Lower leg skin (tissue), 4 donors: ENCODE measurements at regions not wholly inside any gene's neighbourhood (a gene's known extent, or its start where the extent isn't known, plus 50 kb on each side); places are given as distances from the start of the nearest gene placed in this dataset.

Experiments used
- DNase-seq, 2 donors: peaks; one replicate each; pipeline ENCODE4 v3.0.0-alpha.2; 2019; ENCODE audit warnings: low spot score in 2 of 2
- H3K4me3 ChIP-seq: fragments of 200-600 bp; sonication (generic); 2 replicates; pipeline ENCODE4 v1.5.1; 2017; ENCODE audit warnings: mild to moderate bottlenecking, low read depth; ENCODE audit not compliant: poor library complexity, severe bottlenecking
- CTCF ChIP-seq, 3 donors: fragments of 450-650 bp; IDR thresholded peaks; one replicate each; pipeline ENCODE4 v1.5.1; 2016; ENCODE audit warnings: antibody characterized with exemption in 3 of 3, mild to moderate bottlenecking in 3 of 3, moderate library complexity in 2 of 3
- POLR2A ChIP-seq, 2 donors: fragments of 450-650 bp; IDR thresholded peaks; one replicate each; pipeline ENCODE4 v1.6.1; 2016 to 2017; ENCODE audit warnings: antibody characterized with exemption in 2 of 2, mild to moderate bottlenecking in 1 of 2, moderate library complexity in 1 of 2
- WGBS, 2 donors: methylation state at CpG; one replicate each; pipeline ENCODE4 v1.1.5; 2018; 5-methylcytosine and 5-hydroxymethylcytosine counted together
- intact Hi-C: fragments of 100-400 bp; cut with DNase I; formaldehyde crosslinking; loops from one replicate; pipeline ENCODE4 v1.15.0; 2023; ENCODE audit warnings: low total_unique reads

GRCh38 chr2:160791884-160792283 is 298.3 kb upstream of the RBMS1 start:
- no peak overlapping the region for H3K4me3 ChIP-seq
- TF ChIP-seq POLR2A (IDR thresholded peaks at IDR 0.05) (no peak), CTCF (IDR thresholded peaks at IDR 0.05) (no peak)
- intact Hi-C loops = no loop called here
- 79 to 82% methylated on average over 3 of the region's 3 CpGs for WGBS, 2 donors
- DNase-seq = no peak

- intact Hi-C loops = no loop called here
- no peak for TF ChIP-seq POLR2A (IDR thresholded peaks at IDR 0.05)
- no peak overlapping the region for H3K4me3 ChIP-seq
- 71 to 77% methylated on average over 4 of the region's 4 CpGs for WGBS, 2 donors
- DNase-seq = no peak
Measured at GRCh38 chr2:160792837-160793236, 299.2 kb upstream of the RBMS1 start.

- 93% methylated on average over 3 of the region's 3 CpGs for WGBS, 2 donors
- H3K4me3 ChIP-seq = no peak overlapping the region
- DNase-seq = no peak
- no peak for TF ChIP-seq CTCF (IDR thresholded peaks at IDR 0.05)
- intact Hi-C loops = no loop called here
Measured at GRCh38 chr2:160794926-160795325, 301.3 kb upstream of the RBMS1 start.

GRCh38 chr2:160803881-160804280 is 310.3 kb upstream of the RBMS1 start:
- intact Hi-C loops = no loop called here
- no peak overlapping the region for H3K4me3 ChIP-seq
- TF ChIP-seq CTCF (IDR thresholded peaks at IDR 0.05) = no peak
- no peak for TF ChIP-seq POLR2A (IDR thresholded peaks at IDR 0.05)
- no peak for DNase-seq

- WGBS, 2 donors = 95 to 96% methylated on average over 3 of the region's 3 CpGs
- TF ChIP-seq POLR2A (IDR thresholded peaks at IDR 0.05) (no peak), CTCF (IDR thresholded peaks at IDR 0.05) (no peak)
- no peak overlapping the region for H3K4me3 ChIP-seq
- DNase-seq = no peak
- intact Hi-C loops = no loop called here
Measured at GRCh38 chr2:160810406-160810805, 316.8 kb upstream of the RBMS1 start.

GRCh38 chr2:160812830-160813505 is 319.4 kb upstream of the RBMS1 start:
- intact Hi-C loops = no loop called here
- 56 to 58% methylated on average over 6 of the region's 6 CpGs for WGBS, 2 donors
- no peak for DNase-seq
- no peak for TF ChIP-seq POLR2A (IDR thresholded peaks at IDR 0.05)
- no peak for TF ChIP-seq CTCF (IDR thresholded peaks at IDR 0.05)
- H3K4me3 ChIP-seq = no peak overlapping the region
